Fibroblast of the aortic adventitia (primary cell): ENCODE measurements at regions not wholly inside any gene's neighbourhood (a gene's known extent, or its start where the extent isn't known, plus 50 kb on each side); places are given as distances from the start of the nearest gene placed in this dataset.

Source experiments
- DNase-seq: peaks from one replicate; pipeline ENCODE4 v3.0.0-alpha.2; 2010; ENCODE audit warnings: low read depth
- H3K4me3 ChIP-seq: 2 replicates; pipeline ENCODE4 v1.5.1; 2011; ENCODE audit warnings: low read depth, mild to moderate bottlenecking, control low read depth, low read length, moderate library complexity
- CTCF ChIP-seq: IDR thresholded peaks from 2 replicates; pipeline ENCODE4 v1.5.1; 2011; ENCODE audit warnings: mild to moderate bottlenecking, low read length, control low read depth, inconsistent platforms; ENCODE audit not compliant: insufficient read depth

DNA sequence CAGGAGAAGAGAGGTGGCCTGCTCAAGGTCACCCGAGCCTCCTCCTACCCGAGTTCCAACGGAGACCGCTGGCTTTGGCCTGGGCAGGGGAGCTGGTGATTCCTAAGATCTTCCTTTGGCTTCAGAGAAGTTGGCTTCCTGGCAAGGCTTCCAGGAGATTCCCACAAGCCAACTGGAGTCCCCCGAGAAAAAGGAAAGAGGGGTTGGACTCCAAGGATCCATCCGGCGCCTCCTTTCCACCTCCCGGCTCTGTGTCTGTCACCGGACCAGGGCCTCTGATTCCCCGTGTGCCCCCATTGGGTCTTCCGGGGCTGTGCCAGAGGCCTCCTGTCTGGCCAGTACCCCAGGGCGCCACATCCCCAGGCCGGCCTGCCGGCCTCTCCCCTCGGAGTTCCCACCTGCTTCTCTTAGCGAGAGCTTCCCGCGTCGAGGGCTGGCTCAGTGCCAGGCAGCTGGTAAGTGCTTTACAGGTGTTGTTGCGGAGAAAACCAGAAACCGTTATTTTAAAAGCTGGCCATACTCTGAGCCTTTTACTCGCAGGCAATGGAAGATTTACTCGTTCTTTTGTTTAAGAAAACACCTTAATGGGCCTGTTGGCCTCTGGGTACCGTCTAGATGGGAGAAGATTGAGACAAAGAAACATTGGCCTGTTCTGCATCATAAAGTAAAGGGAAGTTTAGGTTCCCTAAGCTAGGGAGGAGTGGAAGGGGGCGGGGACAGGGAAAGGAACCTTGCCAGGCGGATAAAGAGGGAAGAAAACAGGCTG lies 258.4 kb upstream of the SDK2 start:
- no peak for TF ChIP-seq CTCF
- no peak for DNase-seq

DNA sequence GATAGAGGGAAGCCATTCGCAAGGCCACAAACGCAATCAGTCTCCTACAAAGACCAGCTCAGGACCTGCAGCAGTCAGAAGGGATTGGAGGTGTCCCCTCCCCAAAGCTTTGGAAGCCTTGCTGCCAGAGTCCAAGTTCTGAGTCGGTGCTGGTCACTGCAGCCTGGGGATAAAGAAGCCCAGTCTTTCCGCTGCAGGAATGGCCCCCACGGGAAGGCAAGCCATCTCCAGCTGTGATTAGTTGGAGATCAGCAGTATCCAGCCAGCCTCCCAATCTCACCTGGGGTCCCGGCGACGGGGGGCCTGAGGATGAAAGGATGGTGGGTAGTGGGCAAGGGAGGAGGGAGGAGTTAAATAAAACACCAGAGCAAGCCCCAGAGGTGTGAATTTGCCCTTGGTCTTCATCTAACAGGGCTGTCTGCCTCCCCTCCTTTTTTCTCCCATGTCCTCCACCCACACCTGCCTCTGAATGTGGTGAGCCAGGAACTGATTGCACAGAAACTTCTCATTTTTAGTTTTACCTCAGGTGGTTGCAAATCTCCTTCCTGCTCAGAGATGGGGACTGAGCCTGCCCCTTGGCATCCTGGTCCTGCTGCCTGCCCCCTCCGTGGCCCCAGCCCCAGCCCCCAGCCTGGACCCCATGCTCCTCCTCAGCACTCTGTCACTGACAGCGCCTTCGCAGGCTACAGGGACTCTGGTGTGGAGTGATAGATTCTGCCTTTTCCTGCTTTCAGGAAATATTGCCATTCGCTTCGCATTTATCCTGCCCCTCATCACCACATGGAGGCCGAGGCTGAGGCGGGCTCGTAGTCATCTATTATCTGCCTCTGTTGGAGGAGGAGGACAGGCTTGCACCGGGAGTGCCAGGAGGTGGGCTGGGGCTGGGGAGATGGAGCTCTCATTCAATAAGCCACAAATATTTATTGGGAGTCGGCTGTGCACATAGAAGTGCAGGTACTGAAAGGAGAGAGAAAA lies 262.9 kb upstream of the SDK2 start:
- TF ChIP-seq CTCF: no peak
- no peak overlapping the region for H3K4me3 ChIP-seq
- DNase-seq: no peak

More for the DNA sequence above, 258.4 kb upstream of the SDK2 start:
- H3K4me3 ChIP-seq: no peak overlapping the region

GRCh38 chr17:73909186-73909585 lies 264.9 kb upstream of the SDK2 start:
- no peak for TF ChIP-seq CTCF
- no peak overlapping the region for H3K4me3 ChIP-seq
- no peak for DNase-seq

DNA sequence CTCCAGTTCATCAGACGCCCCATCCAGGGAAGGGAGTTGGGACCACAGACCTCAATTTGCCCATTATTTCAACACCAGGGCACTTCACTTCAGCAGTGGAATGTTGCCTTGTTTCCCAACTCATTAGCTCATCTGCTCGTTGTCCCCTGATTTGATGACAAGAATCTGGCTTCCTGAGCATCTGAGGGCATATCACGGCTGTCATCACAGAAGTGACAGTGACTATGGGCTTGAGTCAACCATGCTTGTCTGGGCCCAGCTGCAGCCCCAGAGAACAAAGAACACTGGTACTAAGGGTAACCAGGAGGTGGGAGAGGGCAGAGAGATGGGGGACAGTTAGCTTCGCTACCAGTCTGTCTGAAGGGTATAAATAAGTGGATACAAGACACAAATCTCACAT lies 266.0 kb upstream of the SDK2 start:
- TF ChIP-seq CTCF: no peak
- DNase-seq: no peak
- no peak overlapping the region for H3K4me3 ChIP-seq

DNA sequence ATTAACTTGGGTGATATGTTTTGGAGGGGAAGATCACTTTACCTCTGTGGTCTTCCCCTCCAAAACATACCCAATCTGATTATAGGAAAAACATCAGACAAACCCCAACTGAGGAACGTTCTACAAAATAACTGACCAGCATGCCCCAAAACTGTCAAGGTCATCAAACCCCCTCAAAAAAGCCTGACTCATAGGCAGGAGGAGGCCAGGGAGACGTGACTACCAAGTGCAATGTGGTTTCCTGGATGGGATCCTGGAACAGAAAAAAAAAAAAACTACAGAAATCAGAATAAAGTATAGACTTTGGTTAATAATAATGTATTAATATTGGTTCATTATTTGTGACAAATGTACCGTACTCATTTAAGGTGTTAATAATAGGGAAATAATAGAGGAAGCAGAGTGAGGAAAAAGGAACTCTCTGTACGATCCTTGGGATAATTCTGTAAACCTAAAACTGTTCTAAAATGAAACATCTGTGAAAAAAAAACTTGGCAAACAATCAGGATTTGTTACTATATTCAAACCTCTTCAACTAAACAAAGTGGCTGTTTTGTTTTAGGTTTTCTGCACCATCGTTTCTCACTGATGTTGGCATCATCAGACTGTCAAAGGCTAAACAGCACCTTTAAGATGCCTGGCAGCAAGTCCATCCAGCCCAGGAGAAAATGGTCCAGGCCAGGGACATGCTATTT lies 266.7 kb upstream of the SDK2 start:
- TF ChIP-seq CTCF: no peak
- DNase-seq: no peak
- H3K4me3 ChIP-seq: no peak overlapping the region

- no peak for DNase-seq
- no peak for TF ChIP-seq CTCF
- no peak overlapping the region for H3K4me3 ChIP-seq
These were observed 267.6 kb upstream of the SDK2 start for GRCh38 chr17:73911726-73912372.
